OCI-LY7 (cell line): ENCODE measurements at regions not wholly inside any gene's neighbourhood (a gene's known extent, or its start where the extent isn't known, plus 50 kb on each side); places are given as distances from the start of the nearest gene placed in this dataset.

ENCODE experiments used
- EZH2phosphoT487 ChIP-seq: fragments of 200-600 bp; sonication (generic); IDR thresholded peaks from 2 replicates; pipeline ENCODE4 v1.6.1; 2018; ENCODE audit warnings: low read depth, borderline replicate concordance, mild to moderate bottlenecking, mixed run types, antibody characterized with exemption, low read length, moderate library complexity, mixed read lengths
- TF ChIP-seq, protein P1 (sequence below): fragments of 200-600 bp; sonication (generic); conservative IDR thresholded peaks from 2 replicates; pipeline ENCODE4 v1.5.1; 2014; ENCODE audit warnings: mild to moderate bottlenecking, antibody characterized with exemption, low read length, moderate library complexity, mixed read lengths

DNA sequence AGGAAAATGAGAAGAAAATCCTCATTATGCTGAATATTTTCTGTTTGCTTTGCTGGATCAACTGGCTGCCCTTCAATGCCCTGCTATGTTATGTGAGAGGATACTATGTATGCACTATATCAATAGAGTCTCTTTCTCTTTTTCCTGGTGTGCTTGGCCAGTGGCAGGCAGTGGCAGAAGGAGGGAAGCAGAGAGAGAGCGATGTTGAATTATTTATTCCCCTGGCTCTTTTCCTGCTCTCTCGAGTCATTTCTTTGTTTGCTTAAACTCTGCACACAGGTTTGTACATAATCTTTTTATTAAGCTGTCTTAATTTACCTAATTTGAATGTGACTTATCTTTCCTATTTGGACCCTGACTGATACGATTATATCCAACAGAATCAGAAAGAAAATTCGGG lies 1727.3 kb downstream of the SUCLG1 start:
- TF ChIP-seq EZH2phosphoT487: no peak
- TF ChIP-seq, protein P1, sequence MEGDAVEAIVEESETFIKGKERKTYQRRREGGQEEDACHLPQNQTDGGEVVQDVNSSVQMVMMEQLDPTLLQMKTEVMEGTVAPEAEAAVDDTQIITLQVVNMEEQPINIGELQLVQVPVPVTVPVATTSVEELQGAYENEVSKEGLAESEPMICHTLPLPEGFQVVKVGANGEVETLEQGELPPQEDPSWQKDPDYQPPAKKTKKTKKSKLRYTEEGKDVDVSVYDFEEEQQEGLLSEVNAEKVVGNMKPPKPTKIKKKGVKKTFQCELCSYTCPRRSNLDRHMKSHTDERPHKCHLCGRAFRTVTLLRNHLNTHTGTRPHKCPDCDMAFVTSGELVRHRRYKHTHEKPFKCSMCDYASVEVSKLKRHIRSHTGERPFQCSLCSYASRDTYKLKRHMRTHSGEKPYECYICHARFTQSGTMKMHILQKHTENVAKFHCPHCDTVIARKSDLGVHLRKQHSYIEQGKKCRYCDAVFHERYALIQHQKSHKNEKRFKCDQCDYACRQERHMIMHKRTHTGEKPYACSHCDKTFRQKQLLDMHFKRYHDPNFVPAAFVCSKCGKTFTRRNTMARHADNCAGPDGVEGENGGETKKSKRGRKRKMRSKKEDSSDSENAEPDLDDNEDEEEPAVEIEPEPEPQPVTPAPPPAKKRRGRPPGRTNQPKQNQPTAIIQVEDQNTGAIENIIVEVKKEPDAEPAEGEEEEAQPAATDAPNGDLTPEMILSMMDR: no peak
